ENCODE measurements at regions not wholly inside any gene's neighbourhood (a gene's known extent, or its start where the extent isn't known, plus 50 kb on each side); places are given as distances from the start of the nearest gene placed in this dataset.
"Not testable (repeated sequence)": the region's sequence is repeated elsewhere in the genome, so short reads cannot be mapped to it uniquely, and the experiment has no call there.

- H3K9me3 ChIP-seq (ENCODE audit: control insufficient read depth in 2 of 2, low read length in 2 of 2); H3K4me1 ChIP-seq (ENCODE audit: control insufficient read depth in 2 of 2, insufficient read depth in 2 of 2, low read length in 2 of 2); H3K27ac ChIP-seq (ENCODE audit: low read depth in 2 of 2, low read length in 2 of 2); H3K4me3 ChIP-seq (ENCODE audit: low read length in 2 of 2); H3K36me3 ChIP-seq (ENCODE audit: control insufficient read depth in 2 of 2, insufficient read depth in 2 of 2, low read length in 2 of 2); H3K9ac ChIP-seq (ENCODE audit: low read depth in 1 of 2, low read length in 2 of 2); H3K27me3 ChIP-seq (ENCODE audit: control insufficient read depth in 2 of 2, insufficient read depth in 2 of 2, low read length in 2 of 2): not testable (repeated sequence)
Measured at GRCh38 chr1:177869011-177869410, 100.8 kb downstream of the SEC16B start.

DNA sequence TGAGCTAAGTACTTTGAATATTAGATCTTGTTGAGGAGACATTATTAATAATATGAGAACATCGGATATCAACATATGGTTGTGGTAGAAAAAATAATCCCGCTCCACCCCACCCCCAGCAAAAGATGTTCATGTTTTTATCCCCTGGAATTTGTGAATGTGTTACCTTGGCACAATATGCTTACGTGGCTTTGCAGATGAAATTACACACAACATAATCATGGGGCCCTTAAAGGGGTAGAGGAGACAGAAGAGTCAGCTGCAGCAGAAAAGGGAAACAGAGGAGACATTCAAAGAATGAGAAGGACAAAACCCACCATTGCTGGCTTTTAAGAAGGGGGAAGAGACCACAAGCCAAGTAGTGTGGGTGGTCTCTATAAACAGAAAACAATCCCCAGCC lies 104.1 kb downstream of the SEC16B start:
- Histone ChIP-seq H3K36me3 (ENCODE audit: control insufficient read depth in 2 of 2, insufficient read depth in 2 of 2, low read length in 2 of 2) (no peaks in the 10 kb centered on the region), H3K27ac (ENCODE audit: low read depth in 2 of 2, low read length in 2 of 2) (no peak overlapping the region), H3K27me3 (ENCODE audit: control insufficient read depth in 2 of 2, insufficient read depth in 2 of 2, low read length in 2 of 2) (no peaks in the 10 kb centered on the region), H3K4me3 (ENCODE audit: low read length in 2 of 2) (no peak overlapping the region), H3K9ac (ENCODE audit: low read depth in 1 of 2, low read length in 2 of 2) (no peak overlapping the region), H3K9me3 (ENCODE audit: control insufficient read depth in 2 of 2, low read length in 2 of 2) (no peaks in the 10 kb centered on the region), H3K4me1 (ENCODE audit: control insufficient read depth in 2 of 2, insufficient read depth in 2 of 2, low read length in 2 of 2) (no peaks in the 10 kb centered on the region)

DNA sequence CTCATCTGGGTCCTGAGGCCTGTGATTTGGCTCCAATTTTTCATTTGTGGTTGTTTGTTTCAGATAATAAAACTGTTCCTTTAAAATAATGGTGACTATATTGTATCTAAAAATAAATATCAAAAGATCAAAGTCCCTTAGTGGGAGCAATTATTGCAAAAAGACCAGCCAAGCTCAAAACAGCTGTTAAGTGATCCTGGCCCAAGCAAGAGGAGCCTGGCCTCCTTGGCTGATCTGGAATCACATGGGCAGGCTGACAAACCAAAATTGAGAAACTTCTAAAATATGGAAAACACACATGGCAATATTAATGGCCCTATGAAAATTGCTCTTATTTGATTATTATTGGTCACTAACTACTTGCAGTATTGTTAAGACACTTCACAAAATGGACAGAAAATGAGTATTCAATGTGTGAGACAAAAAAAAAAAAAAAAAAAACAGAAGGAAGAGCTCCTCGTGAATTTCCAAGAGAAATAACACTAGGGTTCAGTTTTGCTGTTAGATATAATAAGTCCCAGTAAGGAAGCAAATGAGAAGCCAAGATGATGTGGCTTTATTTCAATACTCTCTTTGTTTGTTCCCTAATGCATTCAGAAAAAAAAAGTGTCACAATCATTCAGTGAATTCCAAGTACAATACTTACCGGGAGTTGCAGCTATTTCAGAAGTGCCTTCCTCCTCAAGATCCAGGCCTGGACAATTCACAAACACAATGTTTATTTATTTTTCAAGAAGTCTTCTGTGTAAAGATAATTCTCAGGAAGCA lies 105.1 kb downstream of the SEC16B start:
- no peak overlapping the region for H3K9ac ChIP-seq (ENCODE audit: low read depth in 1 of 2, low read length in 2 of 2)
- no peaks in the 10 kb centered on the region for H3K4me1 ChIP-seq (ENCODE audit: control insufficient read depth in 2 of 2, insufficient read depth in 2 of 2, low read length in 2 of 2)
- H3K36me3 ChIP-seq (ENCODE audit: control insufficient read depth in 2 of 2, insufficient read depth in 2 of 2, low read length in 2 of 2) = no peaks in the 10 kb centered on the region
- no peak overlapping the region for H3K4me3 ChIP-seq (ENCODE audit: low read length in 2 of 2)
- no peaks in the 10 kb centered on the region for H3K9me3 ChIP-seq (ENCODE audit: control insufficient read depth in 2 of 2, low read length in 2 of 2)
- no peak overlapping the region for H3K27ac ChIP-seq (ENCODE audit: low read depth in 2 of 2, low read length in 2 of 2)
- H3K27me3 ChIP-seq (ENCODE audit: control insufficient read depth in 2 of 2, insufficient read depth in 2 of 2, low read length in 2 of 2) = no peaks in the 10 kb centered on the region

- Histone ChIP-seq H3K4me1 (ENCODE audit: control insufficient read depth in 2 of 2, insufficient read depth in 2 of 2, low read length in 2 of 2) (no peaks in the 10 kb centered on the region), H3K9me3 (ENCODE audit: control insufficient read depth in 2 of 2, low read length in 2 of 2) (no peaks in the 10 kb centered on the region), H3K36me3 (ENCODE audit: control insufficient read depth in 2 of 2, insufficient read depth in 2 of 2, low read length in 2 of 2) (no peaks in the 10 kb centered on the region), H3K27me3 (ENCODE audit: control insufficient read depth in 2 of 2, insufficient read depth in 2 of 2, low read length in 2 of 2) (no peaks in the 10 kb centered on the region), H3K9ac (ENCODE audit: low read depth in 1 of 2, low read length in 2 of 2) (no peak overlapping the region), H3K4me3 (ENCODE audit: low read length in 2 of 2) (no peak overlapping the region), H3K27ac (ENCODE audit: low read depth in 2 of 2, low read length in 2 of 2) (no peak overlapping the region)
Measured at GRCh38 chr1:177863796-177864195, 106.1 kb downstream of the SEC16B start.

GRCh38 chr1:177862916-177863315 lies 106.9 kb downstream of the SEC16B start:
- Histone ChIP-seq H3K9me3 (ENCODE audit: control insufficient read depth in 2 of 2, low read length in 2 of 2) (no peaks in the 10 kb centered on the region), H3K36me3 (ENCODE audit: control insufficient read depth in 2 of 2, insufficient read depth in 2 of 2, low read length in 2 of 2) (no peaks in the 10 kb centered on the region), H3K27me3 (ENCODE audit: control insufficient read depth in 2 of 2, insufficient read depth in 2 of 2, low read length in 2 of 2) (no peaks in the 10 kb centered on the region), H3K4me1 (ENCODE audit: control insufficient read depth in 2 of 2, insufficient read depth in 2 of 2, low read length in 2 of 2) (no peaks in the 10 kb centered on the region), H3K4me3 (ENCODE audit: low read length in 2 of 2) (no peak overlapping the region), H3K27ac (ENCODE audit: low read depth in 2 of 2, low read length in 2 of 2) (no peak overlapping the region), H3K9ac (ENCODE audit: low read depth in 1 of 2, low read length in 2 of 2) (no peak overlapping the region)

- Histone ChIP-seq H3K36me3 (ENCODE audit: control insufficient read depth in 2 of 2, insufficient read depth in 2 of 2, low read length in 2 of 2) (no peaks in the 10 kb centered on the region), H3K9me3 (ENCODE audit: control insufficient read depth in 2 of 2, low read length in 2 of 2) (no peaks in the 10 kb centered on the region), H3K27ac (ENCODE audit: low read depth in 2 of 2, low read length in 2 of 2) (no peak overlapping the region), H3K4me3 (ENCODE audit: low read length in 2 of 2) (no peak overlapping the region), H3K4me1 (ENCODE audit: control insufficient read depth in 2 of 2, insufficient read depth in 2 of 2, low read length in 2 of 2) (no peaks in the 10 kb centered on the region), H3K9ac (ENCODE audit: low read depth in 1 of 2, low read length in 2 of 2) (no peak overlapping the region), H3K27me3 (ENCODE audit: control insufficient read depth in 2 of 2, insufficient read depth in 2 of 2, low read length in 2 of 2) (no peaks in the 10 kb centered on the region)
Measured at GRCh38 chr1:177859572-177859971, 110.3 kb downstream of the SEC16B start.

DNA sequence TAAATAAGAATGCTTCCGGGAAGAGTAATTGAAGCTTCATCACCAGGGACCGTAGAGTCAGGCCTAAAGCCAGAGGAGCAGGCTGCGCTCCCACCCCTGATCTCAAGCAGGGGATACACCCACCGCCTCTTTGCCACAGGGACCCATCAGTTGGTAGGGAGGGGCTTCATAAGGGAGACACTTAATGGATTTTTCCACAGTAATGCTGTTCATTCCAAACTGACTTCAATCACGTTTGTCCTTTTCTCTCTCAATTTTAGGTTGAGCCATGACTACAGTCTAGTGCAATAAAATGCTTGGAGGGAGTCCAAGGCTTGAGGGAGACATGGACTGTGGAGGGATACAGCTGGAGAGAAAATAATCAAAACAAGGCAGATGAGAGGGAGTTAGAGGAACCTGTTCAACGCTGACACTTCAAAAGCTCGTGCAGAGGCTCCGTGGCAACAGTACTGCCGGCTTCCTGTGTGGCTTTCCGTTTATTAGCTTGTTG lies 111.5 kb downstream of the SEC16B start:
- H3K9ac ChIP-seq (ENCODE audit: low read depth in 1 of 2, low read length in 2 of 2) = no peak overlapping the region
- H3K9me3 ChIP-seq (ENCODE audit: control insufficient read depth in 2 of 2, low read length in 2 of 2) = no peaks in the 10 kb centered on the region
- no peak overlapping the region for H3K4me3 ChIP-seq (ENCODE audit: low read length in 2 of 2)
- no peaks in the 10 kb centered on the region for H3K27me3 ChIP-seq (ENCODE audit: control insufficient read depth in 2 of 2, insufficient read depth in 2 of 2, low read length in 2 of 2)
- no peaks in the 10 kb centered on the region for H3K4me1 ChIP-seq (ENCODE audit: control insufficient read depth in 2 of 2, insufficient read depth in 2 of 2, low read length in 2 of 2)
- no peak overlapping the region for H3K27ac ChIP-seq (ENCODE audit: low read depth in 2 of 2, low read length in 2 of 2)
- no peaks in the 10 kb centered on the region for H3K36me3 ChIP-seq (ENCODE audit: control insufficient read depth in 2 of 2, insufficient read depth in 2 of 2, low read length in 2 of 2)

GRCh38 chr1:177857285-177857684 lies 112.6 kb downstream of the SEC16B start:
- Histone ChIP-seq H3K27me3 (ENCODE audit: control insufficient read depth in 2 of 2, insufficient read depth in 2 of 2, low read length in 2 of 2) (no peaks in the 10 kb centered on the region), H3K4me1 (ENCODE audit: control insufficient read depth in 2 of 2, insufficient read depth in 2 of 2, low read length in 2 of 2) (no peaks in the 10 kb centered on the region), H3K9ac (ENCODE audit: low read depth in 1 of 2, low read length in 2 of 2) (no peak overlapping the region), H3K27ac (ENCODE audit: low read depth in 2 of 2, low read length in 2 of 2) (no peak overlapping the region), H3K9me3 (ENCODE audit: control insufficient read depth in 2 of 2, low read length in 2 of 2) (no peaks in the 10 kb centered on the region), H3K4me3 (ENCODE audit: low read length in 2 of 2) (no peak overlapping the region), H3K36me3 (ENCODE audit: control insufficient read depth in 2 of 2, insufficient read depth in 2 of 2, low read length in 2 of 2) (no peaks in the 10 kb centered on the region)

- Histone ChIP-seq H3K27me3 (ENCODE audit: control insufficient read depth in 2 of 2, insufficient read depth in 2 of 2, low read length in 2 of 2) (no peaks in the 10 kb centered on the region), H3K9me3 (ENCODE audit: control insufficient read depth in 2 of 2, low read length in 2 of 2) (no peaks in the 10 kb centered on the region), H3K36me3 (ENCODE audit: control insufficient read depth in 2 of 2, insufficient read depth in 2 of 2, low read length in 2 of 2) (no peaks in the 10 kb centered on the region), H3K4me3 (ENCODE audit: low read length in 2 of 2) (no peak overlapping the region), H3K9ac (ENCODE audit: low read depth in 1 of 2, low read length in 2 of 2) (no peak overlapping the region), H3K4me1 (ENCODE audit: control insufficient read depth in 2 of 2, insufficient read depth in 2 of 2, low read length in 2 of 2) (no peaks in the 10 kb centered on the region), H3K27ac (ENCODE audit: low read depth in 2 of 2, low read length in 2 of 2) (no peak overlapping the region)
Measured at GRCh38 chr1:177854951-177855350, 114.9 kb downstream of the SEC16B start.

GRCh38 chr1:177849579-177850290 lies 120.1 kb downstream of the SEC16B start:
- Histone ChIP-seq H3K27ac (ENCODE audit: low read depth in 2 of 2, low read length in 2 of 2) (no peak overlapping the region), H3K4me3 (ENCODE audit: low read length in 2 of 2) (no peak overlapping the region), H3K9ac (ENCODE audit: low read depth in 1 of 2, low read length in 2 of 2) (no peak overlapping the region), H3K4me1 (ENCODE audit: control insufficient read depth in 2 of 2, insufficient read depth in 2 of 2, low read length in 2 of 2) (no peaks in the 10 kb centered on the region), H3K36me3 (ENCODE audit: control insufficient read depth in 2 of 2, insufficient read depth in 2 of 2, low read length in 2 of 2) (no peaks in the 10 kb centered on the region), H3K27me3 (ENCODE audit: control insufficient read depth in 2 of 2, insufficient read depth in 2 of 2, low read length in 2 of 2) (no peaks in the 10 kb centered on the region), H3K9me3 (ENCODE audit: control insufficient read depth in 2 of 2, low read length in 2 of 2) (no peaks in the 10 kb centered on the region)

Data from mucosa of rectum (tissue), 2 donors.